Suprapubic skin (tissue), 4 donors: ENCODE measurements at regions not wholly inside any gene's neighbourhood (a gene's known extent, or its start where the extent isn't known, plus 50 kb on each side); places are given as distances from the start of the nearest gene placed in this dataset.
"Not testable (repeated sequence)": the region's sequence is repeated elsewhere in the genome, so short reads cannot be mapped to it uniquely, and the experiment has no call there.

ENCODE experiments used
- DNase-seq, 2 donors: peaks; one replicate each; pipeline ENCODE4 v3.0.0-alpha.2; 2019; ENCODE audit warnings: low spot score in 2 of 2
- H3K27ac ChIP-seq: fragments of 200-600 bp; sonication (generic); one replicate; pipeline ENCODE4 v1.5.1; 2019
- H3K27me3 ChIP-seq: fragments of 200-600 bp; sonication (generic); one replicate; pipeline ENCODE4 v1.5.1; 2019
- H3K36me3 ChIP-seq: fragments of 200-600 bp; sonication (generic); one replicate; pipeline ENCODE4 v1.5.1; 2019
- H3K4me1 ChIP-seq: fragments of 200-600 bp; sonication (generic); one replicate; pipeline ENCODE4 v1.5.1; 2019
- H3K4me3 ChIP-seq: fragments of 200-600 bp; sonication (generic); one replicate; pipeline ENCODE4 v1.5.1; 2019; ENCODE audit warnings: mild to moderate bottlenecking
- H3K9me3 ChIP-seq: fragments of 200-600 bp; sonication (generic); one replicate; pipeline ENCODE4 v1.5.1; 2019
- CTCF ChIP-seq, 2 donors: fragments of 200-600 bp in 1 of 2; fragments of 450-650 bp in 1 of 2; sonication (generic) in 1 of 2; IDR thresholded peaks; one replicate each; pipeline ENCODE4 v1.5.1; 2016 to 2019; ENCODE audit warnings: antibody characterized with exemption in 2 of 2, mild to moderate bottlenecking in 1 of 2, moderate library complexity in 1 of 2
- EP300 ChIP-seq: sonication (generic); formaldehyde crosslinking; IDR thresholded peaks from one replicate; pipeline ENCODE4 v1.6.1; 2017; ENCODE audit warnings: antibody characterized with exemption
- POLR2A ChIP-seq, 2 donors: fragments of 450-650 bp; IDR thresholded peaks; one replicate each; pipeline ENCODE4 v1.6.1; 2017; ENCODE audit warnings: antibody characterized with exemption in 2 of 2, mild to moderate bottlenecking in 2 of 2, moderate library complexity in 2 of 2
- POLR2AphosphoS5 ChIP-seq, 3 donors: sonication (generic); formaldehyde crosslinking; IDR thresholded peaks; one replicate each; pipeline ENCODE4 v1.6.1; 2017; ENCODE audit warnings: antibody characterized with exemption in 3 of 3
- WGBS: methylation state at CpG from one replicate; pipeline ENCODE4 v1.1.5; 2018; 5-methylcytosine and 5-hydroxymethylcytosine counted together

- H3K9me3 ChIP-seq, result no peaks in the 10 kb centered on the region
- peaks cover 26% of the 10 kb centered on the region for H3K4me1 ChIP-seq
- WGBS, result 70% methylated on average over 3 of the region's 3 CpGs
- peaks cover 19% of the 10 kb centered on the region for H3K27me3 ChIP-seq
- H3K4me3 ChIP-seq, result no peak overlapping the region
- no peaks in the 10 kb centered on the region for H3K36me3 ChIP-seq
- TF ChIP-seq EP300 (no peak), POLR2A (IDR thresholded peaks at IDR 0.05) (no peak), CTCF (IDR thresholded peaks at IDR 0.05) (no peak), POLR2AphosphoS5 (IDR thresholded peaks at IDR 0.05) (no peak)
- no peak for DNase-seq
- H3K27ac ChIP-seq, result no peak overlapping the region
Observed at GRCh38 chr6:28841290-28841689, 82.5 kb downstream of the TRIM27 start.

- not testable (repeated sequence) for H3K9me3 ChIP-seq, H3K4me3 ChIP-seq, H3K27ac ChIP-seq, DNase-seq, H3K36me3 ChIP-seq, H3K4me1 ChIP-seq
- 66% methylated on average over 4 of the region's 7 CpGs for WGBS
- peaks cover 29% of the 10 kb centered on the region for H3K27me3 ChIP-seq
Observed at GRCh38 chr6:28848756-28849155, 75.0 kb downstream of the TRIM27 start.
